ENCODE measurements at regions not wholly inside any gene's neighbourhood (a gene's known extent, or its start where the extent isn't known, plus 50 kb on each side); places are given as distances from the start of the nearest gene placed in this dataset.

- intact Hi-C loops (cut with micrococcal nuclease), result no loop called here
- Histone ChIP-seq H3K27me3 (ENCODE audit: insufficient read depth, low read length) (no peaks in the 10 kb centered on the region), H3K36me3 (ENCODE audit: insufficient read depth, low read length) (no peaks in the 10 kb centered on the region), H3K9me3 (ENCODE audit: control insufficient read depth in 1 of 2, low read length in 2 of 2) (no peaks in the 10 kb centered on the region), H3K4me1 (ENCODE audit: insufficient read depth, low read length) (no peaks in the 10 kb centered on the region), H3K27ac (ENCODE audit: low read depth, low read length) (no peak overlapping the region), H3K4me3 (ENCODE audit: low read length in 2 of 2) (no peak overlapping the region)
- H3K27ac Mint-ChIP-seq, result no peak overlapping the region
- no peaks in the 10 kb centered on the region for H3K36me3 Mint-ChIP-seq
- H3K27me3 Mint-ChIP-seq, result no peaks in the 10 kb centered on the region
- CTCF ChIA-PET (ENCODE audit: partially characterized antibody), result no interaction called here
- H3K4me1 Mint-ChIP-seq, result no peaks in the 10 kb centered on the region
- H3K4me3 Mint-ChIP-seq, result no peak overlapping the region
- POLR2A ChIA-PET (ENCODE audit: partially characterized antibody), result no interaction called here
- DNase-seq, result no peak
- peaks cover 0 to 14% (median 2%) of the 10 kb centered on the region in 8 donors for H3K9me3 Mint-ChIP-seq
These were observed 201.1 kb upstream of the ARGLU1 start for GRCh38 chr13:106768991-106769390.

- H3K27me3 ChIP-seq (ENCODE audit: insufficient read depth, low read length), result no peaks in the 10 kb centered on the region
- H3K27ac ChIP-seq (ENCODE audit: low read depth, low read length), result no peak overlapping the region
- intact Hi-C loops (cut with micrococcal nuclease), result no loop called here
- H3K9me3 Mint-ChIP-seq, result peaks cover 0 to 8% (median under 1%) of the 10 kb centered on the region in 8 donors
- no peak overlapping the region for H3K27ac Mint-ChIP-seq
- H3K36me3 ChIP-seq (ENCODE audit: insufficient read depth, low read length), result no peaks in the 10 kb centered on the region
- H3K4me1 ChIP-seq (ENCODE audit: insufficient read depth, low read length), result no peaks in the 10 kb centered on the region
- ChIA-PET POLR2A (ENCODE audit: partially characterized antibody) (no interaction called here), CTCF (ENCODE audit: partially characterized antibody) (no interaction called here)
- H3K36me3 Mint-ChIP-seq, result no peaks in the 10 kb centered on the region
- H3K9me3 ChIP-seq (ENCODE audit: control insufficient read depth in 1 of 2, low read length in 2 of 2), result no peaks in the 10 kb centered on the region
- DNase-seq, result no peak
- peaks cover 0 to 2% of the 10 kb centered on the region in 2 donors for H3K27me3 Mint-ChIP-seq
- no peak overlapping the region for H3K4me3 Mint-ChIP-seq
- H3K4me1 Mint-ChIP-seq, result no peaks in the 10 kb centered on the region
- H3K4me3 ChIP-seq (ENCODE audit: low read length in 2 of 2), result no peak overlapping the region
These were observed 194.8 kb upstream of the ARGLU1 start for GRCh38 chr13:106762708-106763107.

DNA sequence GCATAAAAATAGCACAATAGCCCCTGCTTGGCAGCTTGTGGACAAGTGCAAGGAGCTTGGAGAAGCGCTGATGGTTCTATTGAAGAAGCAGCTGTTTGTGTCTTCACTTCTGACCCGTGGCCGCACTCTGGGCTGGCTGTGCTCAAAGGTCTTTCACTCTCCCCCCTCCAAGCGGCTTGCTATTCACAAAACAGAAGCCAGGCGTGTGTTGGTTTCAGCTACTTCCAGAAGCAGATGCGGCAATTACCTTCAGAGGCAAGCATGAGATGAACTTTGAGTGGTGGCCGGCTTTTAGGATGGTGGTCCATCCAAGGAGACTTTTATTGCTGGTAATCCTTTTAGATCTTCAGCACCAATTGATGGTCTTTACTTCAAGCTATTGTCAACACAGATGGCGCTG is 188.5 kb upstream of the ARGLU1 start:
- H3K4me3 ChIP-seq (ENCODE audit: low read length in 2 of 2), result no peak overlapping the region
- DNase-seq, result no peak
- H3K9me3 ChIP-seq (ENCODE audit: control insufficient read depth in 1 of 2, low read length in 2 of 2), result no peaks in the 10 kb centered on the region
- H3K4me3 Mint-ChIP-seq, result no peak overlapping the region
- H3K27ac Mint-ChIP-seq, result no peak overlapping the region
- ChIA-PET POLR2A (ENCODE audit: partially characterized antibody) (no interaction called here), CTCF (ENCODE audit: partially characterized antibody) (interaction anchor here (0.6 kb wide), 1 partner anchor 1391 kb away, joined by 3 read pairs; no protein-coding TSS in a partner anchor)
- intact Hi-C loops (cut with micrococcal nuclease), result no loop called here
- no peaks in the 10 kb centered on the region for H3K36me3 ChIP-seq (ENCODE audit: insufficient read depth, low read length)
- peaks cover 3 to 4% of the 10 kb centered on the region in 2 donors for H3K27me3 Mint-ChIP-seq
- no peak overlapping the region for H3K27ac ChIP-seq (ENCODE audit: low read depth, low read length)
- H3K4me1 Mint-ChIP-seq, result peaks cover 0 to 4% (median 2%) of the 10 kb centered on the region in 4 donors
- no peaks in the 10 kb centered on the region for H3K4me1 ChIP-seq (ENCODE audit: insufficient read depth, low read length)
- no peaks in the 10 kb centered on the region for H3K27me3 ChIP-seq (ENCODE audit: insufficient read depth, low read length)
- H3K9me3 Mint-ChIP-seq, result peaks cover 0 to 2% (median 0%) of the 10 kb centered on the region in 8 donors
- no peaks in the 10 kb centered on the region for H3K36me3 Mint-ChIP-seq

DNA sequence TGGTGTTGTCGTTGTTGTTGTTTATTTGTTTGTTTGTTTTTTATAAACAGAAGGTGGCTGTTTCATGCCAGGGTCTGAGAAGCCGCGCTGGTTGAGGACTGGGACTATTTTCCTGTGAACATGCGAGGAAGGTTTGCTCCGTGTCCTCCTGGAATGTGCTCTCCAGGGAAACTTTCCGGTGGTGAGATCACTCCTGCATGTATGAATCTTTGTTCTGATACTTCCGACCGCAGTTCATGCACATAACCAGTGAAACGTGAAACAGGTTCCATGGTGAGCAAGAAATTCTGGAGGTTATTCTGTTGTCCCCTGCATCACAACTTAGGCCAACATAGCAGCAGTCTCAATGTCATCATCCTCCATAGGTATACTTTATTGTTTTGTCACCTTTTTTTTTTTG is 187.6 kb upstream of the ARGLU1 start:
- H3K27ac Mint-ChIP-seq, result no peak overlapping the region
- H3K9me3 Mint-ChIP-seq, result peaks cover 0 to 2% (median 0%) of the 10 kb centered on the region in 8 donors
- no peaks in the 10 kb centered on the region for H3K9me3 ChIP-seq (ENCODE audit: control insufficient read depth in 1 of 2, low read length in 2 of 2)
- no peak overlapping the region for H3K4me3 ChIP-seq (ENCODE audit: low read length in 2 of 2)
- H3K4me1 Mint-ChIP-seq, result peaks cover 0 to 4% (median 2%) of the 10 kb centered on the region in 4 donors
- no peaks in the 10 kb centered on the region for H3K4me1 ChIP-seq (ENCODE audit: insufficient read depth, low read length)
- POLR2A ChIA-PET (ENCODE audit: partially characterized antibody), result no interaction called here
- intact Hi-C loops (cut with micrococcal nuclease), result no loop called here
- CTCF ChIA-PET (ENCODE audit: partially characterized antibody), result no interaction called here
- DNase-seq, result no peak
- H3K36me3 Mint-ChIP-seq, result no peaks in the 10 kb centered on the region
- peaks cover 3 to 6% of the 10 kb centered on the region in 2 donors for H3K27me3 Mint-ChIP-seq
- no peaks in the 10 kb centered on the region for H3K27me3 ChIP-seq (ENCODE audit: insufficient read depth, low read length)
- no peak overlapping the region for H3K4me3 Mint-ChIP-seq
- no peak overlapping the region for H3K27ac ChIP-seq (ENCODE audit: low read depth, low read length)
- H3K36me3 ChIP-seq (ENCODE audit: insufficient read depth, low read length), result no peaks in the 10 kb centered on the region

- no peaks in the 10 kb centered on the region for H3K36me3 Mint-ChIP-seq
- H3K4me1 Mint-ChIP-seq, result peaks cover 0 to 4% (median 2%) of the 10 kb centered on the region in 4 donors
- H3K27me3 ChIP-seq (ENCODE audit: insufficient read depth, low read length), result no peaks in the 10 kb centered on the region
- H3K36me3 ChIP-seq (ENCODE audit: insufficient read depth, low read length), result no peaks in the 10 kb centered on the region
- H3K4me1 ChIP-seq (ENCODE audit: insufficient read depth, low read length), result no peaks in the 10 kb centered on the region
- H3K27ac Mint-ChIP-seq, result peak overlapping the region in 1 of 7 donors; percentile 3
- H3K4me3 ChIP-seq (ENCODE audit: low read length in 2 of 2), result no peak overlapping the region
- H3K9me3 ChIP-seq (ENCODE audit: control insufficient read depth in 1 of 2, low read length in 2 of 2), result no peaks in the 10 kb centered on the region
- intact Hi-C loops (cut with micrococcal nuclease), result no loop called here
- no peak for DNase-seq
- CTCF ChIA-PET (ENCODE audit: partially characterized antibody), result no interaction called here
- H3K27ac ChIP-seq (ENCODE audit: low read depth, low read length), result no peak overlapping the region
- H3K27me3 Mint-ChIP-seq, result peaks cover 3 to 6% of the 10 kb centered on the region in 2 donors
- no peak overlapping the region for H3K4me3 Mint-ChIP-seq
- POLR2A ChIA-PET (ENCODE audit: partially characterized antibody), result no interaction called here
- peaks cover 0 to 2% (median 0%) of the 10 kb centered on the region in 8 donors for H3K9me3 Mint-ChIP-seq
These were observed 185.3 kb upstream of the ARGLU1 start for GRCh38 chr13:106753251-106753650.

DNA sequence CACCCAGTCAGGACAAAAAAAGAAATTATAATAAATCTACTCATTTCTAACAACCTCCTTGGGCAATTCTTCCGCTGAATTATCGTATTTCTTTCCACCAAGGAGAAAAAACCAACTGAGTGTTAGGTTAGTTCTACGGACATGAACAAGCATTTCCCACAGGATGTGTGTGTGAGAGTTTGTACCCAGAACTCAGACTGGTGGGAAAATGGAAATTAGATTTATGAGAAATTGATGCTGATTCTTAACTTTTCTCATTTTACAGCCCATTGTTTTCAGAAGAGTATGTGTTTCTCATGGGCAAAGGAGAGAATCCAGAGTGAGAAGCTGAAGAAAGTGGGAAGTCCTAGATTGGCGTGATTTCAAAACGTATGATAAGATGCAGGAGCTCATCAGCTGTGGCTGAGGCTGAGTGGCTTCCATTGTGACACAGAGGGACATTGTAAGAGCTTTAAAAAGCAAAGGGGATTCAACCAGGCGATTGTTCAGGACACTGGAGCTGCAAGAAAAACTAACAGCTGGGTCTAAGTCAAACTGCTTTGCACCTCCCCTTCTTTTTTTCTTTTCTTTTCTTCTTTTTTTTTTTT is 184.7 kb upstream of the ARGLU1 start:
- Histone ChIP-seq H3K27ac (ENCODE audit: low read depth, low read length) (no peak overlapping the region), H3K36me3 (ENCODE audit: insufficient read depth, low read length) (no peaks in the 10 kb centered on the region), H3K9me3 (ENCODE audit: control insufficient read depth in 1 of 2, low read length in 2 of 2) (no peaks in the 10 kb centered on the region), H3K4me1 (ENCODE audit: insufficient read depth, low read length) (no peaks in the 10 kb centered on the region), H3K4me3 (ENCODE audit: low read length in 2 of 2) (no peak overlapping the region), H3K27me3 (ENCODE audit: insufficient read depth, low read length) (no peaks in the 10 kb centered on the region)
- peaks cover 0 to 4% (median 2%) of the 10 kb centered on the region in 4 donors for H3K4me1 Mint-ChIP-seq
- intact Hi-C loops (cut with micrococcal nuclease), result no loop called here
- peaks cover 0 to 2% (median 0%) of the 10 kb centered on the region in 8 donors for H3K9me3 Mint-ChIP-seq
- H3K27me3 Mint-ChIP-seq, result peaks cover 3 to 6% of the 10 kb centered on the region in 2 donors
- no peak overlapping the region for H3K27ac Mint-ChIP-seq
- no peak overlapping the region for H3K4me3 Mint-ChIP-seq
- CTCF ChIA-PET (ENCODE audit: partially characterized antibody), result no interaction called here
- POLR2A ChIA-PET (ENCODE audit: partially characterized antibody), result no interaction called here
- no peaks in the 10 kb centered on the region for H3K36me3 Mint-ChIP-seq
- DNase-seq, result no peak

DNA sequence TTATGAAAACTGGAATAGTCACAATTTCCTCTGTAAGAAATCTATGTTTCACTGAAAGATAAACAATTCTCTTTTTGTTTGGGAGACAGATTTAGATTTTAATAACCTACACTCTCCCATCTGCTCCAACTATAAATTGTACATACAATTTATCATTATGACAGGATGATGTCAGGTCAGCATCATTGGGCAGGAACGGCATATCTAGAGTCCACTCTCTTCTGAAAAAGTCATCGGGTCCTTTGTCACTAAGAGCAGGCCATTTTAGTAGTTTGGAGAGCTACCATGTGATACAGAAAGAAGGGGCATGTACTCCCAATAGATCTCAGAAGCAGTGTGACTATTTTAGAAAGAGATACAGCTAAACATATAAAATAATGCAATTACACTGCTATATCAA is 180.8 kb upstream of the ARGLU1 start:
- Histone ChIP-seq H3K27ac (ENCODE audit: low read depth, low read length) (no peak overlapping the region), H3K27me3 (ENCODE audit: insufficient read depth, low read length) (no peaks in the 10 kb centered on the region), H3K9me3 (ENCODE audit: control insufficient read depth in 1 of 2, low read length in 2 of 2) (no peaks in the 10 kb centered on the region), H3K4me1 (ENCODE audit: insufficient read depth, low read length) (no peaks in the 10 kb centered on the region), H3K36me3 (ENCODE audit: insufficient read depth, low read length) (no peaks in the 10 kb centered on the region), H3K4me3 (ENCODE audit: low read length in 2 of 2) (no peak overlapping the region)
- intact Hi-C loops (cut with micrococcal nuclease), result no loop called here
- Mint-ChIP-seq H3K36me3 (no peaks in the 10 kb centered on the region), H3K27ac (no peak overlapping the region), H3K9me3 (peaks cover 0 to 5% (median under 1%) of the 10 kb centered on the region in 8 donors), H3K27me3 (peaks cover 3 to 5% of the 10 kb centered on the region in 2 donors), H3K4me3 (no peak overlapping the region), H3K4me1 (peaks cover 0 to 4% (median 2%) of the 10 kb centered on the region in 4 donors)
- CTCF ChIA-PET (ENCODE audit: partially characterized antibody), result no interaction called here
- DNase-seq, result no peak
- POLR2A ChIA-PET (ENCODE audit: partially characterized antibody), result no interaction called here

- H3K27me3 Mint-ChIP-seq, result no peaks in the 10 kb centered on the region
- H3K27ac Mint-ChIP-seq, result no peak overlapping the region
- CTCF ChIA-PET (ENCODE audit: partially characterized antibody), result no interaction called here
These were observed 176.6 kb upstream of the ARGLU1 start for GRCh38 chr13:106744516-106744915.

More at GRCh38 chr13:106744516-106744915, 176.6 kb upstream of the ARGLU1 start:
- intact Hi-C loops (cut with micrococcal nuclease), result no loop called here
- no peak for DNase-seq
- Mint-ChIP-seq H3K9me3 (peaks cover 0 to 5% (median 0%) of the 10 kb centered on the region in 8 donors), H3K4me1 (no peaks in the 10 kb centered on the region), H3K4me3 (no peak overlapping the region), H3K36me3 (no peaks in the 10 kb centered on the region)
- POLR2A ChIA-PET (ENCODE audit: partially characterized antibody), result no interaction called here
- H3K9me3 ChIP-seq (ENCODE audit: control insufficient read depth in 1 of 2, low read length in 2 of 2), result no peaks in the 10 kb centered on the region
- no peaks in the 10 kb centered on the region for H3K36me3 ChIP-seq (ENCODE audit: insufficient read depth, low read length)
- no peak overlapping the region for H3K4me3 ChIP-seq (ENCODE audit: low read length in 2 of 2)
- H3K4me1 ChIP-seq (ENCODE audit: insufficient read depth, low read length), result no peaks in the 10 kb centered on the region
- H3K27ac ChIP-seq (ENCODE audit: low read depth, low read length), result no peak overlapping the region
- H3K27me3 ChIP-seq (ENCODE audit: insufficient read depth, low read length), result no peaks in the 10 kb centered on the region

Data from CD4-positive, alpha-beta memory T cell (primary cell).